ENCODE measurements at regions not wholly inside any gene's neighbourhood (a gene's known extent, or its start where the extent isn't known, plus 50 kb on each side); places are given as distances from the start of the nearest gene placed in this dataset.

DNA sequence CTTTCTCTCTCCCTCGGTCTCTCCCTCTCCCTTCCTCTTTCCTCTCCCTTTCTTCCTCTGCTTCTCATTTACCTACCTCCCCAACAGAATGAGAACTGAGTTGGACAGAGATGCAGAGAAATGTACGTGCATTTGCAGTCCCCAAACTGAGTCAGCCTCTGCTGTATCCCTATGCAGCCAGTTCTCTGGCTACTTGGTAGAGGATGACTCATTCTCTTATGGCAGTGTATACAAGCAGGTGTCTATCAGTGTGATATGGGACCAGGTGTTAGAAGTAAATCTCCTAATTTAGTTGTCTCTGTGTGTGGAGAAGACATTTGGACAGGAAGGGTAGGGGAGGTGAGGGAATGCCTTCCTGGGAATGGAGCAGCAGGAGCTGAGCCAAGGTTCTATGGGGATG lies 470.8 kb downstream of the CD109 start:
- FAIRE-seq (no peak), DNase-seq (ENCODE audit: insufficient read length, low spot score) (no peak)
- TF ChIP-seq, protein P1, sequence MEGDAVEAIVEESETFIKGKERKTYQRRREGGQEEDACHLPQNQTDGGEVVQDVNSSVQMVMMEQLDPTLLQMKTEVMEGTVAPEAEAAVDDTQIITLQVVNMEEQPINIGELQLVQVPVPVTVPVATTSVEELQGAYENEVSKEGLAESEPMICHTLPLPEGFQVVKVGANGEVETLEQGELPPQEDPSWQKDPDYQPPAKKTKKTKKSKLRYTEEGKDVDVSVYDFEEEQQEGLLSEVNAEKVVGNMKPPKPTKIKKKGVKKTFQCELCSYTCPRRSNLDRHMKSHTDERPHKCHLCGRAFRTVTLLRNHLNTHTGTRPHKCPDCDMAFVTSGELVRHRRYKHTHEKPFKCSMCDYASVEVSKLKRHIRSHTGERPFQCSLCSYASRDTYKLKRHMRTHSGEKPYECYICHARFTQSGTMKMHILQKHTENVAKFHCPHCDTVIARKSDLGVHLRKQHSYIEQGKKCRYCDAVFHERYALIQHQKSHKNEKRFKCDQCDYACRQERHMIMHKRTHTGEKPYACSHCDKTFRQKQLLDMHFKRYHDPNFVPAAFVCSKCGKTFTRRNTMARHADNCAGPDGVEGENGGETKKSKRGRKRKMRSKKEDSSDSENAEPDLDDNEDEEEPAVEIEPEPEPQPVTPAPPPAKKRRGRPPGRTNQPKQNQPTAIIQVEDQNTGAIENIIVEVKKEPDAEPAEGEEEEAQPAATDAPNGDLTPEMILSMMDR (IDR thresholded peaks at IDR 0.05; ENCODE audit: insufficient read depth, missing control alignments): no peak

DNA sequence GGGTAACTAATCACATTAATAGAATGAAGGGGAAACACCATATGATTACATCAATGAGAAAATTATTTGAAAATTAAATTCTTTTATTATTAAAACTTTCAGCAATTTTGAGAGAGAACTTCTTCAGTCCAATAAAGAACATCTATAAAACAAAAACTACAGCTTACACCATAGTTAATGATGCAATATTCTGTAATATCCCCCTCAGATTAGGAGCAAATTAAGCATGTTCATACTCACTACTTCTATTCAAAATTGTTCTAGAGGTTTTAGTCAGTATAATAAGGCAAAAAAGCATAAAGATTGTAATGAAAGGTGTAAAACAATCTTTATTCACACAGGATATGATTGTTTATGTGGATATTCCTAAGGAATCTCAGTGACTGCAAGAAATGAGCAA lies 465.4 kb downstream of the CD109 start:
- FAIRE-seq (no peak), DNase-seq (ENCODE audit: insufficient read length, low spot score) (no peak)
- TF ChIP-seq, protein P1 (IDR thresholded peaks at IDR 0.05; ENCODE audit: insufficient read depth, missing control alignments): no peak

GRCh38 chr6:74152096-74152675 lies 456.2 kb downstream of the CD109 start:
- FAIRE-seq (no peak), DNase-seq (ENCODE audit: insufficient read length, low spot score) (no peak)
- TF ChIP-seq, protein P1 (IDR thresholded peaks at IDR 0.05; ENCODE audit: insufficient read depth, missing control alignments): no peak

DNA sequence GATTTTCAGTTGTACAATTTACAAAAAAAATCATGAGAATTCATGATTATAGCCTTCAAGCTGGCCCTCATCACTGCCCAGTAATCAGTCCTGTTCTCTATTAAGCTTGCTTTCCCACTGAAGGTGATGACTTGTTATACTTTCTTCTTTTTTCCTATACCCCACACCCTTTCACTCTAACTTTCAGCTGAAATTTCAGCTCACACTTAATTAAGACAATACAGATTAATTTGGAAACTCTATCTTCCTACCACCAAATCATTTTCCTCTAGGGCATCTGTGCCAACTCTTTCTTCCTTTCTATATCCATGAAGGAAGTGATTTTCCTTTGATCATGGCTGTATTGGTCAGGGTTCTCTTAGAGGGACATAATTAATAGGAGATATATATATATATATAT lies 449.9 kb downstream of the CD109 start:
- TF ChIP-seq, protein P1 (IDR thresholded peaks at IDR 0.05; ENCODE audit: insufficient read depth, missing control alignments): no peak
- no peak for DNase-seq (ENCODE audit: insufficient read length, low spot score)
- FAIRE-seq: no peak

DNA sequence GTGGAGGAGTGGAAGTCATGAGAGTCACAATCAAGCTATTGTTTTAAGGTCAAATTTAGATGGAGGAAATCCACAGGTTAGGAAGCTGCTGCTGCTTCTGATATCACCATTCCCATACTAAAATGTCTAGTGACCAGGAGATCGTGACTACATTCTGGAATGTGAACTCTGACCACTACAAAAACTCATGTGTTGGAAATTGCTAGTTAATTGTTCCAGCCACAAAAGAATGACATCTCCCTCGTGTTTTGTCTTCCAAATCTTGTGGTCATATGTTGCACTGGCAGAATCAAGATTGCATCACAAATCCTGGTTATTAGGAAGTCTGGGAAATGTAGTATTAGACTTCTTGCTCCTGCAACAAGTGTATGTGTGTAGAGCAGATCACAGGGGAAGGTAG lies 441.9 kb downstream of the CD109 start:
- FAIRE-seq (no peak), DNase-seq (ENCODE audit: insufficient read length, low spot score) (no peak)
- TF ChIP-seq, protein P1 (IDR thresholded peaks at IDR 0.05; ENCODE audit: insufficient read depth, missing control alignments): no peak

DNA sequence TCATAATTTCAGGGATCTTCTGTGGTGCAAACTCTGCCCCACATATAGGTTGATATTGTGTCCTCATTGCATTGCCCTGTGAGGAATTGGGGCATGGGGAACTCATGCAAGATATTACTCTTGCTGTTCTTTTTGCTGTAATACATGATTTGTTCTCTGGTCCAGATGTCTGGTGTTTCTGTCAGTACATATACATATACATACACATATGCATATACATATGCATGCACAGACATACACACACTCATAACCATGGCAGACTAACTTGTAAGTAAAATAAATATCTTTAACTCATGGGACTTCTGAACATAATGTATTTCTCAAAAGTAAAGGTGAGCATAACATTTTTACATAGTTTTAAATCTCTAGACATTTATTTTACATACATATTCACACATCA lies 438.3 kb downstream of the CD109 start:
- TF ChIP-seq, protein P1 (IDR thresholded peaks at IDR 0.05; ENCODE audit: insufficient read depth, missing control alignments): no peak
- DNase-seq (ENCODE audit: insufficient read length, low spot score) (no peak), FAIRE-seq (no peak)

DNA sequence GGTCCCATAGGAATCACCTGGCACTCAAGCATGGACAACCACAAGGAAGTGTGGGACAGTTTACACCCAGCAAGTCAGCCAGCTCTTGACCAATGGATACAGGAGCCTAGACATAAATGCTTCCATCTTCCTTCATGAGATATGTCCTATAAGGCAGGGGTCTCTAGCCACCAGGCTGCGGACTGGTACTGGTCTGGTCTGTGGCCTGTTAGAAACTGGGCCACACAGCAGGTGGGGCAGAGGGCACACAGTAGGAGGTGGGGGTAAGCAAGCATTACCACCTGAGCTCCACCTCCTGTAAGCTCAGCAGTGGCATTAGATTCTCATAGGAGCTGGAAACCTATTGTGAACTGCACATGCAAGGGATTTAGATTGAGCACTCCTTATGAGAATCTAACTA lies 437.1 kb downstream of the CD109 start:
- no peak for DNase-seq (ENCODE audit: insufficient read length, low spot score)
- FAIRE-seq: no peak
- TF ChIP-seq, protein P1 (IDR thresholded peaks at IDR 0.05; ENCODE audit: insufficient read depth, missing control alignments): no peak

Measured in D721Med (cell line).